PC-9 (cell line): ENCODE measurements at regions not wholly inside any gene's neighbourhood (a gene's known extent, or its start where the extent isn't known, plus 50 kb on each side); places are given as distances from the start of the nearest gene placed in this dataset.

Source experiments
- BruUV-seq: library from RNA; stranded (reverse); fragments of 400-500 nt; replicated peaks from 2 replicates; lab custom pipeline; 2021; lab: Mats Ljungman, UMichigan
- CTCF ChIA-PET: fragments of 300-600 bp; sonication (Branson Sonifier 250); formaldehyde crosslinking; loops from one replicate; lab custom pipeline; 2022; ENCODE audit warnings: antibody characterized with exemption; lab: Charles Lee
- POLR2A ChIA-PET: fragments of 300-600 bp; sonication (Branson Sonifier 250); formaldehyde crosslinking; loops from one replicate; lab custom pipeline; 2022; ENCODE audit warnings: antibody characterized with exemption; ENCODE audit not compliant: unreplicated experiment; lab: Charles Lee
- DNase-seq, 2 experiments: peaks; one replicate each; pipeline versions ENCODE4 v3.0.0 to v3.0.0-alpha.2; 2015 to 2022; ENCODE audit warnings: mixed read lengths in 1 of 2
- H2AFZ ChIP-seq: fragments of 200-600 bp; sonication (generic); 2 replicates; pipeline ENCODE4 v1.8.1; 2017; ENCODE audit warnings: antibody characterized with exemption
- H3F3A ChIP-seq: fragments of 200-600 bp; sonication (generic); 2 replicates; pipeline ENCODE4 v1.8.1; 2017; ENCODE audit warnings: antibody characterized with exemption, mild to moderate bottlenecking, low read depth; ENCODE audit not compliant: insufficient read depth
- H3K27ac ChIP-seq: fragments of 200-600 bp; sonication (generic); 2 replicates; pipeline ENCODE4 v1.6.1; 2016; ENCODE audit warnings: mixed run types
- H3K27me3 ChIP-seq: fragments of 200-600 bp; sonication (generic); 2 replicates; pipeline ENCODE4 v1.6.1; 2016; ENCODE audit warnings: low read depth, mixed run types; ENCODE audit not compliant: insufficient read depth
- H3K36me3 ChIP-seq: fragments of 200-600 bp; sonication (generic); 2 replicates; pipeline ENCODE4 v1.6.1; 2016; ENCODE audit warnings: low read depth, mixed run types
- H3K4me1 ChIP-seq: fragments of 200-600 bp; sonication (generic); replicated peaks from 2 replicates; pipeline ENCODE4 v1.6.1; 2016; ENCODE audit warnings: mixed run types; ENCODE audit not compliant: insufficient read depth
- H3K4me2 ChIP-seq: fragments of 200-600 bp; sonication (generic); 2 replicates; pipeline ENCODE4 v1.6.1; 2017; ENCODE audit warnings: mixed run types
- H3K4me3 ChIP-seq: fragments of 200-600 bp; sonication (generic); 2 replicates; pipeline ENCODE4 v1.6.1; 2016; ENCODE audit warnings: mixed run types
- H3K79me2 ChIP-seq: fragments of 200-600 bp; sonication (generic); 2 replicates; pipeline ENCODE4 v1.6.1; 2017; ENCODE audit warnings: low read depth, mixed run types
- H3K9me2 ChIP-seq: fragments of 200-600 bp; sonication (generic); 2 replicates; pipeline ENCODE4 v1.8.1; 2017; ENCODE audit warnings: mild to moderate bottlenecking; ENCODE audit not compliant: insufficient read depth
- H3K9me3 ChIP-seq: fragments of 200-600 bp; sonication (generic); 2 replicates; pipeline ENCODE4 v1.8.1; 2016; ENCODE audit warnings: low read depth; ENCODE audit not compliant: insufficient read depth
- H4K20me1 ChIP-seq: fragments of 200-600 bp; sonication (generic); 2 replicates; pipeline ENCODE4 v1.8.1; 2017; ENCODE audit not compliant: insufficient read depth
- CTCF ChIP-seq: fragments of 200-600 bp; sonication (generic); conservative IDR thresholded peaks from 2 replicates; pipeline ENCODE4 v1.6.1; 2017; ENCODE audit warnings: mixed run types, antibody characterized with exemption, mild to moderate bottlenecking, moderate library complexity
- EZH2 ChIP-seq: fragments of 200-600 bp; sonication (generic); IDR thresholded peaks from 2 replicates; pipeline ENCODE4 v1.8.0; 2017; ENCODE audit warnings: antibody characterized with exemption, low read depth
- intact Hi-C: fragments of 100-400 bp; cut with micrococcal nuclease; formaldehyde crosslinking; loops from one replicate; pipeline ENCODE4 v1.10.0; 2022; ENCODE audit not compliant: unreplicated experiment

DNA sequence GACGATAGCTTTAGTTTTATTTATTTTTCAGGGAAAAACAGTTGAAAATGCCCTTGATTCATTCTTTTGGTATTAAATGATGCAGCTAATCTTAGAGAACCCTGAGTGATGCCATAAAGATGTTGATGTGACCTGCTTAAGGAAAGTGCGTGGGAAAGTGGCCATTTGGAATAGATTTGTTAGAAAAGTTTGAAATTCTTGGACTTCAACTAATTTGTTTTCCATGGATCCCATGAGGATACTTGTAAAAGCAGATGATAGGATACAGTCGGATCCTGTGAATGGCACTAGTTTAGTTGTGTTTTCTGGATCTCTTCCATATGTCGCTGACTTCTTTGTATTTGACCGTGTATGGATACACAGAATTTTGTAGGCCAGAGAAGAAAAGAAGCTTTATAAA lies 69.0 kb downstream of the SEPTIN7 start:
- no peaks in the 10 kb centered on the region for H3K9me3 ChIP-seq
- no peak overlapping the region for H3K4me2 ChIP-seq
- H3K79me2 ChIP-seq = no peaks in the 10 kb centered on the region
- ChIA-PET POLR2A (no interaction called here), CTCF (no interaction called here)
- peaks cover 22% of the 10 kb centered on the region; the same call in 1 of the 2 replicates for H3K36me3 ChIP-seq
- no peaks in the 10 kb centered on the region for H3F3A ChIP-seq
- no peak overlapping the region for H2AFZ ChIP-seq
- no peaks in the 10 kb centered on the region for H3K4me1 ChIP-seq
- peaks cover 4% of the 10 kb centered on the region for H4K20me1 ChIP-seq
- no peak for DNase-seq
- H3K4me3 ChIP-seq = no peak overlapping the region
- BruUV-seq = no TSS peak
- no peak for TF ChIP-seq EZH2
- TF ChIP-seq CTCF = no peak
- H3K27ac ChIP-seq = no peak overlapping the region
- H3K27me3 ChIP-seq = no peaks in the 10 kb centered on the region
- H3K9me2 ChIP-seq = no peaks in the 10 kb centered on the region
- intact Hi-C loops = no loop called here

- H3K4me2 ChIP-seq = no peak overlapping the region
- H2AFZ ChIP-seq = no peak overlapping the region
- no peak for TF ChIP-seq EZH2
- TF ChIP-seq CTCF = no peak
- DNase-seq = no peak
- H3K79me2 ChIP-seq = no peaks in the 10 kb centered on the region
- peaks cover 4% of the 10 kb centered on the region for H4K20me1 ChIP-seq
- H3K4me1 ChIP-seq = no peaks in the 10 kb centered on the region
- H3K27me3 ChIP-seq = no peaks in the 10 kb centered on the region
- H3K36me3 ChIP-seq = peaks cover 16% of the 10 kb centered on the region; the same call in 1 of the 2 replicates
- no TSS peak for BruUV-seq
- intact Hi-C loops = loop anchor here (2.0 kb wide), 1 partner anchor 15 kb away; no protein-coding TSS in a partner anchor
- CTCF ChIA-PET = no interaction called here
- H3K9me2 ChIP-seq = no peaks in the 10 kb centered on the region
- no peak overlapping the region for H3K4me3 ChIP-seq
- H3K9me3 ChIP-seq = no peaks in the 10 kb centered on the region
- no peaks in the 10 kb centered on the region for H3F3A ChIP-seq
- POLR2A ChIA-PET = no interaction called here
- no peak overlapping the region for H3K27ac ChIP-seq
Measured at GRCh38 chr7:35871856-35872255, 71.0 kb downstream of the SEPTIN7 start.

DNA sequence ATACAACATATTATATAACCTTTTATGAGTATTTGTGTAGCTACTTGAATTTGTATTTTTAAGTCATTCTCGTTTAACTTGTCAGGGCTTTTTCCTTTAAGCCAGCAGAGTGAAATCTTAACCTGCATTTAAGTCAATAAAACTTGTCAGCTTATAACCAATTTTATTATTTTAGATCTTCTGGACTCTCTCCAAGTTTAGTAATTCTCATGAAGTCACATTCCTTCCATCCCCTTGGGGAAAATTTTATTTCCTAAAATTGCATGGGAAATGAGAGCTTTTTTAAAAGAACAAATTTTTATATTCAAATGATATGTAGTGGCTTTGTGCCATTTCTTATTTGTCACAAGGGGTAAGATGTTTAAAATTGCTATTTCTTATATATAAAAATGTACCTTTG lies 74.0 kb downstream of the SEPTIN7 start:
- Histone ChIP-seq H2AFZ (no peak overlapping the region), H3K36me3 (0 out of 2 replicates have a peak, but pooled peaks cover 14% of the 10 kb centered on the region), H3K27me3 (no peaks in the 10 kb centered on the region), H3K4me3 (no peak overlapping the region), H3F3A (no peaks in the 10 kb centered on the region), H4K20me1 (peaks cover 4% of the 10 kb centered on the region), H3K9me3 (no peaks in the 10 kb centered on the region), H3K27ac (no peak overlapping the region), H3K4me2 (no peak overlapping the region), H3K9me2 (no peaks in the 10 kb centered on the region), H3K79me2 (no peaks in the 10 kb centered on the region), H3K4me1 (no peaks in the 10 kb centered on the region)
- no peak for DNase-seq
- POLR2A ChIA-PET = no interaction called here
- CTCF ChIA-PET = no interaction called here
- BruUV-seq = no TSS peak
- TF ChIP-seq CTCF (no peak), EZH2 (no peak)
- intact Hi-C loops = loop anchor here (5.0 kb wide), 1 partner anchor 73 kb away; the partner anchor contains the start of gene SEPTIN7
